Adrenal gland (tissue), 5 donors: ENCODE measurements at regions not wholly inside any gene's neighbourhood (a gene's known extent, or its start where the extent isn't known, plus 50 kb on each side); places are given as distances from the start of the nearest gene placed in this dataset.

Source experiments
- POLR2A ChIP-seq, 2 donors: fragments of 450-650 bp; IDR thresholded peaks; one replicate each; pipeline ENCODE4 v1.6.1; 2017; ENCODE audit warnings: antibody characterized with exemption in 2 of 2, mild to moderate bottlenecking in 2 of 2, moderate library complexity in 1 of 2
- TF ChIP-seq, protein P1 (sequence below), 6 experiments: fragments of 450-650 bp in 4 of 6; fragments of 200-600 bp in 2 of 6; sonication (generic) in 1 of 6; IDR thresholded peaks; 1 replicate in 5 of 6; 2 replicates in 1 of 6; pipeline versions ENCODE4 v1.5.1 to v1.8.0; 2016 to 2021; ENCODE audit warnings: antibody characterized with exemption in 6 of 6, mild to moderate bottlenecking in 2 of 6, moderate library complexity in 1 of 6
- donor health status: DM: no; HTN: no; CAD: no.

GRCh38 chr17:71593078-71593477 lies 527.7 kb upstream of the SOX9 start:
- TF ChIP-seq, protein P1, sequence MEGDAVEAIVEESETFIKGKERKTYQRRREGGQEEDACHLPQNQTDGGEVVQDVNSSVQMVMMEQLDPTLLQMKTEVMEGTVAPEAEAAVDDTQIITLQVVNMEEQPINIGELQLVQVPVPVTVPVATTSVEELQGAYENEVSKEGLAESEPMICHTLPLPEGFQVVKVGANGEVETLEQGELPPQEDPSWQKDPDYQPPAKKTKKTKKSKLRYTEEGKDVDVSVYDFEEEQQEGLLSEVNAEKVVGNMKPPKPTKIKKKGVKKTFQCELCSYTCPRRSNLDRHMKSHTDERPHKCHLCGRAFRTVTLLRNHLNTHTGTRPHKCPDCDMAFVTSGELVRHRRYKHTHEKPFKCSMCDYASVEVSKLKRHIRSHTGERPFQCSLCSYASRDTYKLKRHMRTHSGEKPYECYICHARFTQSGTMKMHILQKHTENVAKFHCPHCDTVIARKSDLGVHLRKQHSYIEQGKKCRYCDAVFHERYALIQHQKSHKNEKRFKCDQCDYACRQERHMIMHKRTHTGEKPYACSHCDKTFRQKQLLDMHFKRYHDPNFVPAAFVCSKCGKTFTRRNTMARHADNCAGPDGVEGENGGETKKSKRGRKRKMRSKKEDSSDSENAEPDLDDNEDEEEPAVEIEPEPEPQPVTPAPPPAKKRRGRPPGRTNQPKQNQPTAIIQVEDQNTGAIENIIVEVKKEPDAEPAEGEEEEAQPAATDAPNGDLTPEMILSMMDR (IDR thresholded peaks at IDR 0.05): no peak
- TF ChIP-seq POLR2A (IDR thresholded peaks at IDR 0.05): no peak
